ENCODE measurements at regions not wholly inside any gene's neighbourhood (a gene's known extent, or its start where the extent isn't known, plus 50 kb on each side); places are given as distances from the start of the nearest gene placed in this dataset.

GRCh38 chr4:128347175-128347868 lies 59.7 kb upstream of the PGRMC2 start:
- no peak for DNase-seq

DNA sequence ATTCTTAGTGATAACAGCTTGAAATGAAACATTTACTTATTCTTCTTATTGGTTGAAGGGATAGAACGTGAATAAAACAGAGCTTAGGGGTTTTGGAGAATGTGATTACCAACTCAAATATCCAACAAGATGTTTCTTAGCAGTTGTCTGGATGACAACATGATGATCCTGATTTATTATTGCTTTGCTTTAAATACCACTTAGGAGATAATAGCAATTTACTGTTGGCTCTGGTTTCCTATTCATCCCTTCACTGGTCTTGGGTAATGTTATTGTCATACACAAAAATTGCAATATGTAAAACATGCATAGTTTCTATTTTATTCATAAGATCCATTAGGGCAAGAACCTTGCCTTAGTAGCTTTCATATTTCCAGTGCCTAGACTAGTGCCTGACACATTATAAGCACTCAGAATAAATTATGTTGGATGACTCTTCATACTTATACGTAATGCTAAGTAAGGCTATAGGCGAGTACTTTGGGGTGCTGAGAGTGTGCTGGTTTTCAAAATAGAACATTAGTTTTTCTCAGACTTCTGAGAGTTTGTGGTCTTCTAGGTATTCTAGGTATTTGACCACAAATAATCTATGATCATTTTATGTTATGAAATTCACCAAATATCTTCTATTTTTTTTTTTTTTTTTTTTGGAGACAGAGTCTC lies 58.6 kb upstream of the PGRMC2 start:
- no peak for DNase-seq

GRCh38 chr4:128345650-128346049 lies 58.0 kb upstream of the PGRMC2 start:
- DNase-seq = no peak

GRCh38 chr4:128342762-128343161 lies 55.1 kb upstream of the PGRMC2 start:
- no peak for DNase-seq

DNA sequence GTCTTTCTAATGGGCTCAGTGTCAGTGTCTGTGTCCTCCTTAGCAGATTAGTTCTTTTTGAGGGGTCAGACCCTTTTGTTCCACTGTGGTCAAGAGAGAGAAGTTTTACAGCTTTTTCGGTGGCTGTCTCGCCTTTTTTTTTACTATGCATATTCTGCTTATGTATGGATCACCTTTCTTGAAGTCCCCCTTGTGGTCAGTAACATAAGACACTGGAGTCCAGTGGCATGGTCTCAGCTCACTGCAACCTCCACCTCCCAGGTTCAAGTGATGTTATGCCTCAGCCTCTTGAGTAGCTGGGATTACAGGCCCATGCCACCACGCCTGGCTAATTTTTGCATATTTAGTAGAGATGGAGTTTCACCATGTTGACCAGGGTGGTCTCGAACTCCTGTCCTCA lies 54.0 kb upstream of the PGRMC2 start:
- DNase-seq = no peak

DNA sequence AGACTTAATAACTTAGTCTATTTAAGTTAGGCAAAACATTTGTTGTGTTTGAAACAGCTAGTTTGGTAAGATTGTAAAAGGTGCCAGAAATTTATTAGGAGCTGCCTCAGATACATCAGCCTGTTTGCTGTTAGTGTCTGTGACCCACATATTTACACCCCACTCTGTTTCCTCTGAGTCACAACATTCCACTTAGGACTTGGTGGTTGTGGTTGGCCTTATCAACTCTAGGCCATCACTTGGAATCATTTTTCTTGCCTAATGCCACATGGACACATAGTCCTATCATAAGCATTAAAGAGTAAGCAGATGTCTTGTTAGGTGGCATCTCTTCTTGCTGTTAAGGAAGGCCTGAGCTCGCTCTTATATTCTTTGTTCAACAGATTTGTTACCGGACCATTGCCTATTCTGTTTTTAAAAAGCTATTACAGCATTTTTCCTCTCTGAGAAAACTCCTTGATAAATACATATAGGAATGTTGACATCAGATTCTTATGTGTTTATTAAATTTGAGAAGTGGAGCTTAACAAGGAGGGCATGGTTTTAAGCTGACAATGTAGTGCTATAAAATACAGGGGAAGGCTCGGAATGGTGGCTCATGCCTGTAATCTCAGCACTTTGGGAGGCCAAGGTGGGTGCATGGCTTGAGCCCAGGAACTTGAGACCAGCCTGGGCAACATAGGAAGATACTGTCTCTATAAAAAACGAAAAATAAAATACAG lies 51.2 kb upstream of the PGRMC2 start:
- DNase-seq = no peak

DNA sequence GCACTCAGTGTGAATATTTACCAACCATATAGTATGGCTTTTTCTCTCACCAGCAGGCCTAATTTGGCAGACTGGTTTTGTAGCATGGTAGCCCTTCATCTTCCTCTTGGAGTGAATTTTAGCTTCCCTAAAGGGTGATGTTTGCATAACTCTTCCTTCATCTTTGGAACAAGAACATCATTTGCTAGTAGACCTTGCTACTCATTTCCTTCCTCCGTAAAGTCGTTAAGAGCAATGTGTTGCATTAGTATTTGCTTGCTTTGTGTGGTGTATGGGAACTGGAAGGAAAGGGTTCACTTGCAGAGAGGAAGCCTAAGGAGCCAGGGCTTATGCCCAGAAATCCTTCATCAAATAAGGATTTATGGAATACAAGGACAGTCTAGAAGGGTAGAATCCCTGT lies 50.2 kb upstream of the PGRMC2 start:
- DNase-seq = no peak

Data from stimulated activated CD4-positive, alpha-beta T cell treated with anti-CD3 and anti-CD28 coated beads, Interleukin-4, amount 100 ng/mL, for 1 hour (primary cell).